Type B pancreatic cell (in vitro differentiated cells): ENCODE measurements at regions not wholly inside any gene's neighbourhood (a gene's known extent, or its start where the extent isn't known, plus 50 kb on each side); places are given as distances from the start of the nearest gene placed in this dataset.

Experiments
- DNase-seq: peaks from one replicate; pipeline ENCODE4 v3.0.0; 2021; ENCODE audit warnings: mixed read lengths; ENCODE audit not compliant: unreplicated experiment; ENCODE audit errors: extremely low spot score
- H3K27ac Mint-ChIP-seq: 2 replicates; pipeline ENCODE4 v1.8.0; 2021; ENCODE audit warnings: mild to moderate bottlenecking, mixed read lengths
- H3K27me3 Mint-ChIP-seq: 2 replicates; pipeline ENCODE4 v1.8.0; 2021; ENCODE audit warnings: mixed read lengths
- H3K36me3 Mint-ChIP-seq: 2 replicates; pipeline ENCODE4 v1.8.0; 2021; ENCODE audit warnings: mixed read lengths
- H3K4me1 Mint-ChIP-seq: one replicate; pipeline ENCODE4 v1.8.0; 2021; ENCODE audit warnings: mixed read lengths; ENCODE audit not compliant: unreplicated experiment
- H3K4me3 Mint-ChIP-seq: 2 replicates; pipeline ENCODE4 v1.8.0; 2021; ENCODE audit warnings: mild to moderate bottlenecking, mixed read lengths
- H3K9me3 Mint-ChIP-seq: 2 replicates; pipeline ENCODE4 v1.8.0; 2021; ENCODE audit warnings: mixed read lengths
- TF ChIP-seq, protein P1 (sequence below): fragments of 200-600 bp; sonication (generic); conservative IDR thresholded peaks from 2 replicates; pipeline ENCODE4 v1.5.0; 2021; ENCODE audit warnings: antibody characterized with exemption, mild to moderate bottlenecking

DNA sequence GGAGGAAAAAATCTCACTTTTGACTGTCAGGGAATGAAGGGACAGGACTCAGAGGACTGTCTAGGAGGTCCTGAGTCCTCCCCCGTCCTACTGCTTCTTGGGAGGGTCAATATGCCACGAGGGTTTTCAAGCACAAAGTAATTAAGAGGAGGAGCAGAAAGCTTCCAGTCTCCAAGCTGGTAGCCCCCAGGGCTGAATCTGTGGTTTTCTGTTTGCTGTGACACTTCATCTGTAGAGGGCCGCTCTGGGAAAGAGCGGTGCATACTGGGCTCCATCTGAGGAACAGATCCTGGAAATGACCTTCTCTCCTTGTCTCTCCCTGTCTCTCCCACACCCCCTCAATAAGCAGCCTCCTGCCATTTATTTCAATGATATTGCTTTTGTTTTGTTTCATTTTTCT lies 180.1 kb upstream of the SDK2 start:
- peaks cover 25% of the 10 kb centered on the region for H3K4me1 Mint-ChIP-seq
- DNase-seq: no peak
- TF ChIP-seq, protein P1, sequence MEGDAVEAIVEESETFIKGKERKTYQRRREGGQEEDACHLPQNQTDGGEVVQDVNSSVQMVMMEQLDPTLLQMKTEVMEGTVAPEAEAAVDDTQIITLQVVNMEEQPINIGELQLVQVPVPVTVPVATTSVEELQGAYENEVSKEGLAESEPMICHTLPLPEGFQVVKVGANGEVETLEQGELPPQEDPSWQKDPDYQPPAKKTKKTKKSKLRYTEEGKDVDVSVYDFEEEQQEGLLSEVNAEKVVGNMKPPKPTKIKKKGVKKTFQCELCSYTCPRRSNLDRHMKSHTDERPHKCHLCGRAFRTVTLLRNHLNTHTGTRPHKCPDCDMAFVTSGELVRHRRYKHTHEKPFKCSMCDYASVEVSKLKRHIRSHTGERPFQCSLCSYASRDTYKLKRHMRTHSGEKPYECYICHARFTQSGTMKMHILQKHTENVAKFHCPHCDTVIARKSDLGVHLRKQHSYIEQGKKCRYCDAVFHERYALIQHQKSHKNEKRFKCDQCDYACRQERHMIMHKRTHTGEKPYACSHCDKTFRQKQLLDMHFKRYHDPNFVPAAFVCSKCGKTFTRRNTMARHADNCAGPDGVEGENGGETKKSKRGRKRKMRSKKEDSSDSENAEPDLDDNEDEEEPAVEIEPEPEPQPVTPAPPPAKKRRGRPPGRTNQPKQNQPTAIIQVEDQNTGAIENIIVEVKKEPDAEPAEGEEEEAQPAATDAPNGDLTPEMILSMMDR: no peak
- no peak overlapping the region for H3K4me3 Mint-ChIP-seq
- H3K27ac Mint-ChIP-seq: no peak overlapping the region
- H3K9me3 Mint-ChIP-seq: no peaks in the 10 kb centered on the region
- peaks cover 34% of the 10 kb centered on the region for H3K27me3 Mint-ChIP-seq
- H3K36me3 Mint-ChIP-seq: no peaks in the 10 kb centered on the region

DNA sequence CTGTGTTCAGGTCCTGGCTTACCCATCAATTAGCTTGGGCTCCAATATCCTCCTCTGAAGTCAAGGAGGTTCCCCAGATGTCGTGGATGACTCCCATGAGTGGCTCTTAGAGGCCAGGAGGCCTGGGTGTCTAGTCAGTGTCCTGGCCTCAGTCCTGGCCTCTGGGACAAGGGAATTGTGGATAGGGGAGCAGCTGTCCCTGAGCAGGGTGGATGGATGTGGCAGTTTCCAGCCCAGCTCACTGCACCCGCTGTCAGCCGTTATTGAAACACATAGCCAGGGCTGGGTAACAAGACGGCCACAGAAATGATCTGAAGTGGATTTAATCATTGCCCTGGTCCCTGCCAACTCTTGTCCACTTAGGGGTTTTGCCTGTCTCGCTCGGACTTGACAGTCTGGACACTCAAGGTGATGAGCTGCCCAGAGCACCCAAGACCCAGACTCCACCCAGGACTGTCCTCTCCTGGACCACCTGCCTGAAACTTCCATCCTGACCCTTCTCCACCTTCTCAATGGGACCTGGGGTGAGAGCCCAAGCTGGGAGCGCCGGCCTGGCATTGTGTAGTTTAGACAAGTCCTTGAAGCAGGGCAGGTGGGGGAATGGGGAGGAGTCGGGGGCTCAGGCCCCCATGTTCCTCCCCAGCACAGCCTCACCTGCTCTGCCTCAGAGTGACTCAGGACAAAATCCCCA lies 182.1 kb upstream of the SDK2 start:
- H3K9me3 Mint-ChIP-seq: no peaks in the 10 kb centered on the region
- no peaks in the 10 kb centered on the region for H3K36me3 Mint-ChIP-seq
- H3K27ac Mint-ChIP-seq: no peak overlapping the region
- H3K4me1 Mint-ChIP-seq: peaks cover 19% of the 10 kb centered on the region
- no peak for DNase-seq
- H3K4me3 Mint-ChIP-seq: no peak overlapping the region
- peaks cover 31% of the 10 kb centered on the region for H3K27me3 Mint-ChIP-seq
- TF ChIP-seq, protein P1: no peak

DNA sequence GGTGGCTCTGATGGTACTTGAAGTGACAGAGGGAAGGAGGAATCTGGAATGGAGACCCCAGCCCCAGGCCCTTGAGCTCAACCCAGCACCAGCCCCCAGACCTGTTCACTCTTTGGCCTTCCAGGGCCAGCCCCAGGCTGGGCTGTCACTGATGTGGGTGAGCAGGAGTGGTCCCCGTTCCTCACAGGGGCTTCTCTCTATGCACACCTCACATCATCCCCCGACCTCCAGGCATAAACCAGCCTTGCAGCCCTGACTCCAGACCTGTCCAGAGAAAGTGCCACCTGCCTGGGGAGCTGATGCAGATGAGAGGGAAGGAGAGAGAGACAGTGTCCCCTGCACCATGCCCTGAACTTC lies 182.6 kb upstream of the SDK2 start:
- Mint-ChIP-seq H3K27ac (no peak overlapping the region), H3K9me3 (no peaks in the 10 kb centered on the region), H3K36me3 (no peaks in the 10 kb centered on the region), H3K4me3 (no peak overlapping the region), H3K27me3 (peaks cover 26% of the 10 kb centered on the region), H3K4me1 (peaks cover 16% of the 10 kb centered on the region)
- TF ChIP-seq, protein P1: no peak
- no peak for DNase-seq

DNA sequence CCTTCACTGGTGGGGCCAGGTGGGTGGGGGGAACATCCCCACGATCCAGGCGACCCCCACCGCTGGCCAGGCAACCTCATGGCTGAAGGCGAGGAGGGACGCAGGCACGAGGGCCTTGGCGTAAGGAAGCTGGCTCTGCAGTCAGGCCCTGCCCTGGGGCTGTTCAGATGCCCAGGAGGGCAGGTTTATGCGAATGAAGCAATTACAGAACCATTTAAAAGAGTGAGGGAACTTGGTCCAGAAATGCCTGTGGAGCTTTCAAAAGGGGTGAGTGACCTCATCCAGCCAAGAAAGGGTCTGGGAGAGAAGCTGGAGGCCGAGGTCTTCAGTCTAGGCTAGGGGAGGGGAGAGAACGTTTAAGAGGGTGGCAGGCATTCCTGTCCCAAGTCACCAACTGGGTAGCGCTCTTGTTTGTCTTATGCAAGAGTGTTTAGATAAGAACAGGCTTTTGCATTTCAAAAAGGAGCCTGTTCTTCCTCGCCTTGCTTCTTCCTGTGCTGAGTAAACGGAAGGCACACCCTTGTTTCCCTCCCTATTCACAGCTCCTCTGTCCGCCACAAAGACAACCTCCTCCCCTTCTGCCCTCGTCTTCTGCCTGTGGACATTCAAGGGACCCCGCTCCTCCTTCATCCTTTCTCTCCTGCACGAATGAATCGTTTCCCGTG lies 183.5 kb upstream of the SDK2 start:
- Mint-ChIP-seq H3K36me3 (no peaks in the 10 kb centered on the region), H3K9me3 (no peaks in the 10 kb centered on the region), H3K4me3 (no peak overlapping the region), H3K27me3 (peaks cover 20% of the 10 kb centered on the region), H3K27ac (no peak overlapping the region), H3K4me1 (peaks cover 16% of the 10 kb centered on the region)
- TF ChIP-seq, protein P1: no peak
- DNase-seq: no peak

DNA sequence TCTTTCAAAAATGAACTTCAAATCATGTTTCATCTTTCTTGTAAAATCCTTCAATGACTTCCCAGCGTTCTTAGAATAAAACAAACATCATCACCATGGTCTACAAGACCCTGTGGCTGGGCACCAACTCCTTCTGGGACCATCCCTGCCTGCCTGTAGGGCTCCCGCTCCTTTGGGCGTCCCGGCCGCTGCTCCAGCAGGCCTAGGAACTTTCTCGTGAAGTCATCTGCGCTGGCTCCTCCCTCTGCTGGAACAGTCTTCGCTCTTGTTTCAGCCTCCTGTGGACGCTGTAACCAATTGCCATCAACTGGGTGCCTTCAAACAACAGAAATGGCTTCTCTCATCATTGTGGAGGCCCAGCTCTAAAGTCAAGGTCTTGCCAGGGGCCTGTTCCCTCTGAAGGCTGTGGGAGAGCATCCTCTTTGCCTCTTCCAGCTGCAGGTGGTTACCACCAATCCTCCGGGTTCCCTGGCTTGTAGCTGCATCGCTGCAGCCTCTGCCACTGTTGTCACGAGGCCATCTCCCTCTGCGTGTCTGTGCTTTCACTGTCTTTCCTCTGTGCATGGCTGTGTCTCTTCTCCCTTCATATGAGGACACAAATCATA lies 185.5 kb upstream of the SDK2 start:
- Mint-ChIP-seq H3K4me3 (no peak overlapping the region), H3K4me1 (peaks cover 21% of the 10 kb centered on the region), H3K9me3 (no peaks in the 10 kb centered on the region), H3K27me3 (peaks cover 22% of the 10 kb centered on the region), H3K27ac (no peak overlapping the region), H3K36me3 (no peaks in the 10 kb centered on the region)
- no peak for DNase-seq
- TF ChIP-seq, protein P1: no peak
